HFF-Myc (cell line): ENCODE measurements at regions not wholly inside any gene's neighbourhood (a gene's known extent, or its start where the extent isn't known, plus 50 kb on each side); places are given as distances from the start of the nearest gene placed in this dataset.

Experiments used
- DNase-seq: peaks from one replicate; pipeline ENCODE4 v3.0.0-alpha.2; 2011; ENCODE audit warnings: low read depth; ENCODE audit errors: extremely low read depth
- H3K4me3 ChIP-seq: replicated peaks from 2 replicates; pipeline ENCODE4 v1.5.1; 2011; ENCODE audit warnings: low read depth, mild to moderate bottlenecking, control low read depth, low read length
- TF ChIP-seq, protein P1 (sequence below): IDR thresholded peaks from 2 replicates; pipeline ENCODE4 v1.5.1; 2012; ENCODE audit warnings: mild to moderate bottlenecking, low read depth, low read length, control low read depth; ENCODE audit errors: missing control alignments

DNA sequence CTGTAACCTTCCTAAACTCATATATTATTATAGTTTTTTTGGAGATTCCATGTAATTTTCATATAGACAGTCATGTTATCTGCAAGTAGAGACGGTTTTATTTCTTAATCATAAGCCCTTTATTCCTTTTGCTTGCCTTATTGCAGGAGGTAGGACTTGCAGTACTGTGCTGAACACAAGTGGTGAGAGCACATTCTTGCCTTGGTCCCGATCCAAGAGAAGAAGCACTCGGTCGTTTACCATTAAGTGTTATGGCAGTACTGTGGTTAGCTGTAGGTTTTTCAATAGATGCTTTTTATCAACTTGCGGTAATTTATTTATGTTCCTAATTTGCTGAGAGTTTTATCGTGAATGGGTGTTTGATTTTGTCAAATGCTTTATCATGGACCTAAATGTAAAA, 305.7 kb downstream of the DYSF start:
- no peak for DNase-seq
- TF ChIP-seq, protein P1, sequence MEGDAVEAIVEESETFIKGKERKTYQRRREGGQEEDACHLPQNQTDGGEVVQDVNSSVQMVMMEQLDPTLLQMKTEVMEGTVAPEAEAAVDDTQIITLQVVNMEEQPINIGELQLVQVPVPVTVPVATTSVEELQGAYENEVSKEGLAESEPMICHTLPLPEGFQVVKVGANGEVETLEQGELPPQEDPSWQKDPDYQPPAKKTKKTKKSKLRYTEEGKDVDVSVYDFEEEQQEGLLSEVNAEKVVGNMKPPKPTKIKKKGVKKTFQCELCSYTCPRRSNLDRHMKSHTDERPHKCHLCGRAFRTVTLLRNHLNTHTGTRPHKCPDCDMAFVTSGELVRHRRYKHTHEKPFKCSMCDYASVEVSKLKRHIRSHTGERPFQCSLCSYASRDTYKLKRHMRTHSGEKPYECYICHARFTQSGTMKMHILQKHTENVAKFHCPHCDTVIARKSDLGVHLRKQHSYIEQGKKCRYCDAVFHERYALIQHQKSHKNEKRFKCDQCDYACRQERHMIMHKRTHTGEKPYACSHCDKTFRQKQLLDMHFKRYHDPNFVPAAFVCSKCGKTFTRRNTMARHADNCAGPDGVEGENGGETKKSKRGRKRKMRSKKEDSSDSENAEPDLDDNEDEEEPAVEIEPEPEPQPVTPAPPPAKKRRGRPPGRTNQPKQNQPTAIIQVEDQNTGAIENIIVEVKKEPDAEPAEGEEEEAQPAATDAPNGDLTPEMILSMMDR, result no peak
- H3K4me3 ChIP-seq, result no peak overlapping the region

DNA sequence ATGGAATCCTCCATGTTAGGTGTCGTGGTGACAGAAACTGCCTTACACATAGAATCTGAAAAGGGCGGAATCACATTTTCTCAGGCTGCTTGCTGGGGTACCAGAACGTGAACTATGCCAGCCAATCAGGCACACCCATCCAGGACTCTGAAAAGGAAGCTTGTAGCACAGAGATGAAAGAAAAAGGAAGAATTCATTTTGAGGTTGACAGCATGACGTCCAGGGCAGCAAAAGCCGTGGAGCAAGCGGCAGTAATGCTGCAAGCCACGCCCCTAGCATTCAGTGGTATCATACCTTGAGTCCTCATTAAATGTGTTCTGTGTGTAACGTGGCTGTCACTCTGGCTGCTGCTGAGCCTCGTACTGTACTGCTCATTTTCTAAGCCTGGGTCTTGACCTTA, 304.0 kb downstream of the DYSF start:
- DNase-seq, result no peak
- no peak overlapping the region for H3K4me3 ChIP-seq
- TF ChIP-seq, protein P1, result no peak

DNA sequence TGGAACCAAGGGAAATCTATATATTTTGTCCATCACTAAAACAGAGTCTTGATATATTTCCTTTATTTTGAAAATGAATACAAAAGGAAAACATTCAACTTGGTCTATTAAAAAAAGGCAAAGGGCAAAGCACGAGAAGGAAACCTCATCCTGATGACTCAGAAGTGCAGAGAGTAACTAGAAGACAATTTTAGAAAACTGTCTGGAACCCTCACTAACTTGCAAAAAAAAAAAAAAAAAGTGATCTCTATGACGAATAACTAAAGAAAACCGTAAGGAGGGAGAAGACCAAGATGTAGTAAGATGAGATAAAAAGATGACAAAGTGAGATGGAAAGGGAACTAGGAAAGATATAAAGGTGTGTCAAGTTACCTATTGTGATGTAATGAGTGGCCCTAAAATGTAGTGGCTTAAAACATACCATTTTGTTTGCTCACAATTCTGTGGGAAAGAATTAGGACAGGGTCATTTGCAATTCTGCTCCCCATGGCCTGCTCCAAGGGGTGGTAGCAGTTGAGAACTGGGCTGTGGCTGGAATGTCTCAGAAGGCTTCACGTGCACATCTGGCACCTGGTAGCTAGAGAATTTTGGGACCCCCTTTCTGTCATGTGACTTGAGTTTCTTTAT, 303.0 kb downstream of the DYSF start:
- no peak overlapping the region for H3K4me3 ChIP-seq
- TF ChIP-seq, protein P1, result no peak
- DNase-seq, result no peak

DNA sequence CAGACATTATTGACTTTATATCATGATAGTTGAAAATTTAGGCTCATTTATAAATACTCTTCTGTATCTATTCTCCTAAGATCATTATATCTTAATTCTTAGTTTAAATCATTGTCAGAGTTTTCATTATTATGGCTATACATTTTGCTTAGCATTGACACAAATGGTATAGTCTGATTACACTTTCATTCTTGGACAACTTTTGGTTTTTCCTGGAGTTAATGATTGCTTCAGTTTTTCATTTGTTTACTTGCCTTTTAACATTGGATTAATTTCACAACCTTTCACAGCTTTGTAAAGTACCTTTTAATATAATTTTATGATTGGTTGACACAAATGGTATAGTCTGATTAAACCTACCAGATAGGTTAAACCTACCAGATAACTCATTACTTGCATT, 298.2 kb downstream of the DYSF start:
- no peak for DNase-seq
- H3K4me3 ChIP-seq, result no peak overlapping the region
- TF ChIP-seq, protein P1, result no peak

DNA sequence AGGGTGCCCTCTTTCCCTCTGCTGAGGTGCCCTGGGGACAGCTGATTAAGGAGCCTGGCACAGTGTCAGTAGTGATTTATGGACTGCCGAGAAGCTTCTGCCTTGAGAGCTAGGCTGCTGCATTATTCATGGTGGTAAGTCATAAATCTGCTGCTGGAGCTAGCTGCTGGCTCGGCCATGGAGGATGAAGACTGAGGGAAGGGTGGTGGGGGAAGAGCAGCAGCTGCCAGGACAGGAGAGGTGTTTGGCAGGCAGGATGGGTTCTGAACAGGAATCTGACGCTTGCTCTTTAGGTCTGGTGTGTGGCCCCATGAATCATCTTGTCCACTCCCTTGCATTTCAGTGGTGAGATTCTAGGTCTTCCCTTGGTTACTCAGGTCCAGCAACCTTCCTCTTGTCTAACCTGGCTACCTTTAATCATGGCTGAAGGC, 296.3 kb downstream of the DYSF start:
- no peak for DNase-seq
- no peak overlapping the region for H3K4me3 ChIP-seq
- TF ChIP-seq, protein P1, result no peak

DNA sequence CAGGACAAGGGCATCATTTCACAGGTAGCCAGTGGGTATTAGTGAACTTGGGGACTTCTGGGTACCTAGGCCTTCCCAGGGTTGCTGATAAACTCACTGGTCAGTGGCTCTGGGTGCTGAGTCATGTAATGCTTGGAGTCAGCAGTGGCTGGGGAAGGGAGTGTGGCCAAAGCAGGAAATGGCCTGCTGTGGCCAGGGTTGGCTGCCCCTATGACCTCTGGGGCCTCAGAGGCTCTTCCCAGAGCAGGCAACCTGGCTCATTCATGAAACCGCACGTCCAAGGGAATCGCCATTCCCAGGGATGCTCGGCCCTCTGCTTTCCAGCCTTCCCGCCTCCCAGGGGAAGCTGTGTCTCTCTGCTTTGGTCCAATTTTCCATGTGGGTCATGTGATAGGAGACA, 294.9 kb downstream of the DYSF start:
- TF ChIP-seq, protein P1, result no peak
- no peak for DNase-seq

DNA sequence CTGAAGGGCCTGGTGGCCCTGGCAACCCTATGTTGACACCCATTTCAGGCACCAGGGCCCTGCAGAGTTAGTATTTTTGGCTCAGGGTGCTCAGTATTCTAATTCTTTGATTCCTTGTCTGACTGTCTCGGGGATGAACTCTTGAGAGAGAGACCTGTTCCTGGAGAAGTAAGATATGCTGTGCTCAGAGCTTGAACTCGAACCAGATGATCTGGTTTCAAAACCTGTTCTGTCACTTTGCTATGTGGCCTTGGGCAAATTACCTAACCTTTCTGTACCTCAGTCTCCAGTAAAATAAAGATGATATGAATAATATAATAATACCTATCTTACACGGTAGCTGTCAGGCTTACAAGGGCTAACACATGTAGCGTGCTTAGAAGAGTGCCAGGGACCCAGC, 294.2 kb downstream of the DYSF start:
- H3K4me3 ChIP-seq, result no peak overlapping the region
- no peak for DNase-seq
- TF ChIP-seq, protein P1, result no peak

More for the DNA sequence above, 294.9 kb downstream of the DYSF start:
- no peak overlapping the region for H3K4me3 ChIP-seq
